GM12878 (cell line): ENCODE measurements at regions not wholly inside any gene's neighbourhood (a gene's known extent, or its start where the extent isn't known, plus 50 kb on each side); places are given as distances from the start of the nearest gene placed in this dataset.
"Not testable (repeated sequence)": the region's sequence is repeated elsewhere in the genome, so short reads cannot be mapped to it uniquely, and the experiment has no call there.

Experiments
- ATAC-seq: fragments of 200-7000 bp; cut with Tn5 transposase; 3 replicates; pipeline ENCODE4 v1.9.1; 2020; ENCODE audit warnings: mild to moderate bottlenecking, moderate library complexity
- BruUV-seq: library from RNA; stranded (reverse); fragments of 400-500 nt; replicated peaks from 2 replicates; lab custom pipeline; 2021; lab: Mats Ljungman, UMichigan
- CTCF ChIA-PET: fragments of 300-600 bp; sonication (Branson Sonifier 250); formaldehyde crosslinking; extraction: SDS; loops from one replicate; lab custom pipeline; 2021; ENCODE audit warnings: inconsistent platforms; lab: Yijun Ruan, JAX
- POLR2A ChIA-PET: fragments of 350-600 bp; formaldehyde crosslinking; extraction: SDS; loops from one replicate; lab custom pipeline; 2021; ENCODE audit warnings: inconsistent platforms; lab: Charles Lee
- RAD21 ChIA-PET: fragments of 300-600 bp; sonication (Branson Sonifier 250); formaldehyde crosslinking; loops from one replicate; lab custom pipeline; 2023; ENCODE audit warnings: antibody characterized with exemption; ENCODE audit not compliant: unreplicated experiment; lab: Charles Lee
- SMC1A ChIA-PET: fragments of 300-600 bp; sonication (Branson Sonifier 250); formaldehyde crosslinking; loops from one replicate; lab custom pipeline; 2023; ENCODE audit not compliant: unreplicated experiment, uncharacterized antibody; lab: Charles Lee
- DNase-seq: peaks from one replicate; pipeline ENCODE4 v3.0.0-alpha.2; 2011; ENCODE audit warnings: low read depth, low spot score
- FAIRE-seq: peaks from 3 replicates; lab custom pipeline; 2011; peaks lifted over from hg19 to GRCh38; lab: Jason Lieb, UNC
- H2AFZ ChIP-seq: 2 replicates; pipeline ENCODE4 v1.6.0; 2011; ENCODE audit warnings: low read depth, low read length, control low read depth; ENCODE audit not compliant: control insufficient read depth
- H3K27ac ChIP-seq: 2 replicates; pipeline ENCODE4 v1.5.1; 2011; ENCODE audit warnings: control low read depth; ENCODE audit not compliant: control insufficient read depth, insufficient read depth
- H3K27me3 ChIP-seq, 2 experiments: replicated peaks in 1 of 2; 2 replicates each; pipeline versions ENCODE4 v1.6.0 to v1.6.1; 2011; ENCODE audit warnings: low read length in 1 of 2; ENCODE audit not compliant: control insufficient read depth in 2 of 2, insufficient read depth in 2 of 2
- H3K36me3 ChIP-seq, 2 experiments: 2 replicates each; pipeline ENCODE4 v1.5.1; 2011; ENCODE audit warnings: low read length in 1 of 2; ENCODE audit not compliant: control insufficient read depth in 2 of 2, insufficient read depth in 2 of 2
- H3K4me1 ChIP-seq: 2 replicates; pipeline ENCODE4 v1.6.1; 2011; ENCODE audit warnings: mild to moderate bottlenecking, low read length, moderate library complexity, mixed read lengths; ENCODE audit not compliant: control insufficient read depth, insufficient read depth
- H3K4me2 ChIP-seq: 2 replicates; pipeline ENCODE4 v1.6.0; 2011; ENCODE audit warnings: control low read depth; ENCODE audit not compliant: control insufficient read depth, insufficient read depth
- H3K4me3 ChIP-seq: fragments of 200-600 bp; sonication (generic); 2 replicates; pipeline ENCODE4 v1.5.1; 2016
- H3K79me2 ChIP-seq: 2 replicates; pipeline ENCODE4 v1.6.0; 2011; ENCODE audit warnings: low read length; ENCODE audit not compliant: control insufficient read depth, insufficient read depth
- H3K9ac ChIP-seq: 2 replicates; pipeline ENCODE4 v1.8.0; 2011; ENCODE audit warnings: low read length, control low read depth, mixed read lengths; ENCODE audit not compliant: control insufficient read depth, insufficient read depth
- H3K9me3 ChIP-seq: replicated peaks from 3 replicates; pipeline ENCODE4 v1.5.1; 2011; ENCODE audit warnings: mild to moderate bottlenecking, low read length; ENCODE audit not compliant: control insufficient read depth, insufficient read depth
- H4K20me1 ChIP-seq: 2 replicates; pipeline ENCODE4 v1.6.0; 2011; ENCODE audit not compliant: control insufficient read depth, insufficient read depth
- WGBS: methylation state at CpG from one replicate; pipeline ENCODE4 v1.1.6; 2016; ENCODE audit warnings: low lambda C conversion rate; ENCODE audit not compliant: insufficient replicate concordance, insufficient coverage; ENCODE audit errors: missing lambda C conversion rate; 5-methylcytosine and 5-hydroxymethylcytosine counted together
- in situ Hi-C: fragments of 300-500 bp; cut with MboI; formaldehyde crosslinking; loops from 9 replicates; pipeline ENCODE4 v1.14.3; 2018; ENCODE audit warnings: mixed read lengths
- intact Hi-C: fragments of 100-400 bp; cut with micrococcal nuclease; formaldehyde crosslinking; loops from one replicate; pipeline ENCODE4 v1.14.2; 2022; ENCODE audit not compliant: unreplicated experiment

GRCh38 chr2:111417026-111417425 lies 296.3 kb downstream of the BCL2L11 start:
- CTCF ChIA-PET, result not testable (repeated sequence)

GRCh38 chr2:111418091-111418875 lies 297.6 kb downstream of the BCL2L11 start:
- RAD21 ChIA-PET, ATAC-seq, in situ Hi-C loops, H3K4me2 ChIP-seq, H3K4me3 ChIP-seq, POLR2A ChIA-PET, H3K79me2 ChIP-seq, FAIRE-seq, BruUV-seq, CTCF ChIA-PET, SMC1A ChIA-PET, H2AFZ ChIP-seq, DNase-seq, H3K4me1 ChIP-seq, H4K20me1 ChIP-seq, H3K27ac ChIP-seq, intact Hi-C loops, H3K9ac ChIP-seq, H3K27me3 ChIP-seq, H3K9me3 ChIP-seq, H3K36me3 ChIP-seq: not testable (repeated sequence)
- 38% methylated on average over 2 of the region's 6 CpGs for WGBS

More at GRCh38 chr2:111417026-111417425, 296.3 kb downstream of the BCL2L11 start:
- H3K4me1 ChIP-seq, FAIRE-seq, H3K9ac ChIP-seq, H2AFZ ChIP-seq, RAD21 ChIA-PET, ATAC-seq, H3K79me2 ChIP-seq, H3K4me3 ChIP-seq, intact Hi-C loops, POLR2A ChIA-PET, H3K27ac ChIP-seq, H4K20me1 ChIP-seq, SMC1A ChIA-PET, DNase-seq, H3K36me3 ChIP-seq, H3K9me3 ChIP-seq, H3K27me3 ChIP-seq, in situ Hi-C loops, H3K4me2 ChIP-seq, BruUV-seq: not testable (repeated sequence)

GRCh38 chr2:111420074-111420473 lies 299.4 kb downstream of the BCL2L11 start:
- ATAC-seq, H2AFZ ChIP-seq, FAIRE-seq, H3K27ac ChIP-seq, in situ Hi-C loops, CTCF ChIA-PET, BruUV-seq, H3K36me3 ChIP-seq, DNase-seq, H3K4me3 ChIP-seq, intact Hi-C loops, SMC1A ChIA-PET, H3K79me2 ChIP-seq, RAD21 ChIA-PET, H3K4me2 ChIP-seq, H3K9ac ChIP-seq, H3K9me3 ChIP-seq, H3K27me3 ChIP-seq, H3K4me1 ChIP-seq, POLR2A ChIA-PET, H4K20me1 ChIP-seq: not testable (repeated sequence)
- WGBS, result 95% methylated on average over 4 of the region's 6 CpGs

GRCh38 chr2:111420835-111421234 lies 300.1 kb downstream of the BCL2L11 start:
- DNase-seq, H3K4me2 ChIP-seq, in situ Hi-C loops, H4K20me1 ChIP-seq, H2AFZ ChIP-seq, H3K27me3 ChIP-seq, H3K36me3 ChIP-seq, H3K9me3 ChIP-seq, BruUV-seq, H3K4me3 ChIP-seq, H3K9ac ChIP-seq, intact Hi-C loops, CTCF ChIA-PET, ATAC-seq, SMC1A ChIA-PET, H3K79me2 ChIP-seq, H3K27ac ChIP-seq, FAIRE-seq, POLR2A ChIA-PET, RAD21 ChIA-PET, H3K4me1 ChIP-seq: not testable (repeated sequence)
- 25% methylated on average over 3 of the region's 3 CpGs for WGBS
